HL-60 (cell line): ENCODE measurements at regions not wholly inside any gene's neighbourhood (a gene's known extent, or its start where the extent isn't known, plus 50 kb on each side); places are given as distances from the start of the nearest gene placed in this dataset.

Source experiments
- CTCF ChIP-seq: IDR thresholded peaks from one replicate; pipeline ENCODE4 v1.5.1; 2011; ENCODE audit warnings: low read length, control low read depth, inconsistent platforms; ENCODE audit not compliant: insufficient read depth
- GABPA ChIP-seq: IDR thresholded peaks from 2 replicates; pipeline ENCODE4 v1.6.1; 2012; ENCODE audit warnings: low read depth
- POLR2AphosphoS5 ChIP-seq: IDR thresholded peaks from 2 replicates; pipeline ENCODE4 v1.6.1; 2012; ENCODE audit warnings: low read depth
- SPI1 ChIP-seq: IDR thresholded peaks from 2 replicates; pipeline ENCODE4 v1.6.1; 2012; ENCODE audit warnings: low read depth, mild to moderate bottlenecking, borderline replicate concordance

- TF ChIP-seq GABPA: no peak
- no peak for TF ChIP-seq CTCF
- no peak for TF ChIP-seq POLR2AphosphoS5
- TF ChIP-seq SPI1: no peak
Measured at GRCh38 chr7:81036057-81036456, 117.2 kb upstream of the SEMA3C start.
